GM19193 (cell line): ENCODE measurements at regions not wholly inside any gene's neighbourhood (a gene's known extent, or its start where the extent isn't known, plus 50 kb on each side); places are given as distances from the start of the nearest gene placed in this dataset.

Experiments
- POLR2A ChIP-seq: IDR thresholded peaks from 4 replicates; pipeline ENCODE4 v1.6.1; 2011; ENCODE audit not compliant: insufficient read depth, insufficient read length; ENCODE audit errors: extremely low read depth

DNA sequence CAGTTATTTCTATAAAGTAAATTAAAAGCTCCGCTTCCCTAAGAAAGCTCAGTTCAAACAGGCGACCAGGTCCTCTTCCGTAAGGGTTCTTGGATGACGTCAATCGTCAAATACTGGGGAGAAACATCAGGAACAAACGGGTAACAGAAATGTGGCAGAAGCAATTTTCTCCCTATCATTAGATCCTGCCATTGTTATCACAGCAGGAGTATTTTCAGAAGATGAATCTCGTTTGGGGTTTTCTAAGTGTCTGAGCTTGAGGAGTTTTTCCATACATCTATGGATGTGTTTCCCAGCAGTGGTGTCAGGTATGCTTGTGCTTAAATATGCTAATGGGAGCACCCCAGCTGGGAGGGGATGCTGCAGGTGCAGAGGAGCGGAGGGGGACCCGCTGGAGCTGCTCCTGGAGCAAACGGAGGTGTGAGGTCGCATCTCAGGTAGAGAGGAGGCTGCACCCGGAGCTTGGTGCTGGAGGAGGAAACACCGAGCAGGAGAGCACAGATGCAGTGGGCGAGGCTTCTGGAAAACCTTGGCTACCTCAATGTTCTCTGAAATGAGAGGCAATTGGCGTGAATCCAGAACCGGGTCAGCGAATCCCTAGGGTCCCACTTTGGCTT lies 795.5 kb downstream of the AACS start:
- TF ChIP-seq POLR2A, result no peak

DNA sequence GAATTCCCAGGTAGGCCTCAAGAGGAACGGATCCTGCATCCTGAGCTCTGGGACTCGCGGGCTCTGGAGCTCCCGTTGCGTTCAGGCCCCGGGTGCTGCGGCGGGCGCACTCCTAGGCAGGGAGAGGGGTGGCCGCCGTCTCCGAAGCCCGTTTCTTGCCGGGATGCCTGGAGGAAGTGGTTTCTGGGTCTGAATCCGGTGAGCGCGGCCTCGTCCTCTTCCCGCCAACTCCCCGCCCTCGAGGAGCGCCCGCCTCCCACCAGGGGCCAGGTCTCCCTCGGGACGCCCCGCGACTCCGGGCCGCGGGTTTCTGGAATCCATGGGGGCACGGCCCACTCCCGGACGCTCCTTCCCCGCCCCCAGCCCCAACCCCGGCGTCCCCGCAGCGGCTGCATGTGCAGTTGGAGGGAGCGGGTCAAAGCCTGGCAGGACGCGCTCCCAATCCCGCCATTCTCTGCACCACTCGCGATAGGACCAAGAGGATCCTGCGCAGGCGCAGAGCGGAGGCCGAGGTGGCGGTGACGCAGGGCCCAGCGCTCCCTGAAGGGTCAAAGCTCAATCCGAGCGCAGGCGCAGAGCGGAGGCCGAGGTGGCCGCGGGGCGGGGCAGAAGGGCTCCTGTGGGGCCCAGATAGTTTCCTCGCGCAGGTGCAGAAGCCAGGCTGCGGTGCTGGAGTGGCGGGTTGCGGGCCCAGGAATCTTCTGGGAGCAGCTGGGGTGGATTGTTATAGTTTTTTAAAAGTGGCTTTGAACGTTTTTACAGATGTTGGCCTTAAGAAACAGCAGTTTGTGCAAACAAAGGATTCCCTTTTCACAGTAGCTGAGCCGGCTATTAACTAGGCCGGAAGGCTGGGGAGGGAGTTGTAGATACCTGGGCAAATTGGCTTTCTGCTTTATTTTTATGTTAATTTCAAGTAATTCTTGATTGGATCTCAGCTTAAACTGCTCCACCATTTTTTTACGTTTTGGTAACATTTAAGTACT lies 796.4 kb downstream of the AACS start:
- TF ChIP-seq POLR2A, result no peak

DNA sequence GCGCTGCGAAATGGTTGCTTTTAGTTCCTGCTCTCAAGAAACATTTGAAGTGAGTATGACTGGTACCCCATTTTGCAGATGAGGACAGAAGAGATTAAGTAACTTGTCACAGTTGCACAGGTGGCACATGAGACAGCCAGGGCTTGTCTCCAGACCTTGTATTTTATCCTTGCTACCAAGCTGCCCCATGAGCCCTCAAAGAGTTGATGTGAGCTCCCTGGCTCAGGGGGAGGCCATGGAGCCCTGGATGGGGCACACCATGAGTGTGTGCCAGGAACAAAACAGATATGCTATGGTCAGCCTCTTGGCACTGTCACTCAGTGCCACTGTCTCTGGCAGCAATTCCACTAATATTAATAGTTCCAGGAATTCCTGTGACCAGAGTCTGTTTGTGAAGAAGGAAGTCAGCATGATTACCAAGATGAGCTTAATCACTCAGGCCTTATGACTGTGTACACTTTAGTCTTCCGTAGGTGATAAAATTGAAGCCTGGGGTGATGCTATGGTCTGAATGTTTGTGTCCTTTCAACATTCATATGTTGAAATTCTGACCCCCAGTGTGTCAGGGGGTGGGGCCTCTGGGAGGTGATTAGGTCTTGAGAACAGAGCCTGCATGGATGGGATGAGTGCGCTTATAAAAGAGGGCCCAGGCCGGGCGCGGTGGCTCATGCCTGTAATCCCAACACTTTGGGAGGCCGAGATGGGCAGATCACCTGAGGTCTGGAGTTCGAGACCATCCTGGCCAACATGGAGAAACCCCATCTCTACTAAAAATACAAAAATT lies 806.8 kb downstream of the AACS start:
- no peak for TF ChIP-seq POLR2A

DNA sequence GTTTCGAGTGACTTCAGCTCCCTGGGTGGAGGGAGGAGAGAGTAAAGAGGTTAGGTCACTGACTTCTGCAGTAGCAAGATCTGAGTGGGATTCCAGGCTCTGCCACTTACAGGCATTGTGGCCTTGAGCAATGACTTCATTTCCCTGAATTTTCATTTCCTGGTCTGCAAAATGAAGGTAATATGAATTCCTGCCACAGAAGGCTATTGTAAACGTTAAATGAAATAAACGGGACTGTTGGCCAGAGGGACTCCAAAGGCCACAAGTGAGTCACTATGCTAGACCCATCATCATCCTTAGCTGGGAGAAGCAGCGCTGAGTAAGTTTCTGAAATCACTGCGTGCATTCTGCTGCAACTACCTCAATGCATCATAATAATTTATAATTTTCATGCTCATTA lies 807.8 kb downstream of the AACS start:
- no peak for TF ChIP-seq POLR2A

DNA sequence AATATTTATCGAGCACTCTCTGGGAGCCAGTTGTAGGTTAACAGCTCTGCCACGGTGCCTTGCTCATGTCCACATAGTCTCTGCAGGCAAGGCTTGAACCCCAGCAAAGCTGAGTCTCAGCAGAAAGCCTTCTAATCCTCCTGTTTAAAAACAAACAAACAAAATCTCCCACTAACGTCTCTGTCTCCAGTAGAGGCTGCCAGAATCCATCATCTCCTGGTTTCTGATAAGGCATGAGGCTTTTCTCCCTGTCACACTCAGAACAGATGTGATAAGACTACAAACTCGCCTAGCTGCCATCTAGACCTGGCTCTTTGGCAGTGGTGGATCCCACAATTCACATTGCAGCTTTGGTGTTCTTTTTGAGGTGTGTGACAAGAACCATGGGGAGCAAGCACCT lies 813.2 kb downstream of the AACS start:
- no peak for TF ChIP-seq POLR2A

DNA sequence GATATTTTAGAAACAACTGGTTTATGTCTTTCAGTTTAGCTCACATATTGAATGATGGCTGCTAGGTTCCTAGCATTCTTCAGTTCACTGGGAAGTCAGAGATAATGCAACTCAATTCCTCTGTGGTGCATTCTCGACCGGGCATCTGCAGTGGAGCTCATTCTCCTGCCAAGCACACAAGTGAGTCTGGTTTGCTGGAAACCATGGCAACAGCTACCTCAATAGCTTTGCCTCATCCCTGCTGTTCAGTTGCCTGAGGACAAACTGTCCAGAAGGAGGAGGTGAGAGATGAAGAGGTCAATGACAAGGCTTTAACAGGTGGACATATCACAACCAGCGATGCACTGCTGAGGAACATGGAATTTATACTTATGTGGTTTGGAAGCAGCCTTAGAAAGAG lies 816.9 kb downstream of the AACS start:
- TF ChIP-seq POLR2A, result no peak

DNA sequence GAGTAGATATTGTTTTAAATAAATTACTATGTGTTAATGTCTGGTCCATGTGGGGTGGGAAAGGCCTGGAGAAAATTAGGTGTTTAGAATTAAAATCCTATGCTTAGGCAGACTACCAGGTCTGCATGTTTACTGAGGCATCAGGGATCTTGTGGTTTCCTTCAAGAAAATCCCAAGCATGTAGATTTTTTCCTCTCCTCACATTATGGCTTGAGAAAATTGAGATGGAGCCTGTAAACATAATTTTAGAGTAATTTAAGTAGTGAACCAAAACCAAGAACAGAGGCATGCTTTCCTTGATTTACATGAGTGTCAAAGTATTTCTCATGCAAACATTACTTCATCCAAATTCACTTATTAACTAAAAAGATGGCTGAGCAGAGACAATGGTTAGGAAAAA lies 823.7 kb downstream of the AACS start:
- no peak for TF ChIP-seq POLR2A

DNA sequence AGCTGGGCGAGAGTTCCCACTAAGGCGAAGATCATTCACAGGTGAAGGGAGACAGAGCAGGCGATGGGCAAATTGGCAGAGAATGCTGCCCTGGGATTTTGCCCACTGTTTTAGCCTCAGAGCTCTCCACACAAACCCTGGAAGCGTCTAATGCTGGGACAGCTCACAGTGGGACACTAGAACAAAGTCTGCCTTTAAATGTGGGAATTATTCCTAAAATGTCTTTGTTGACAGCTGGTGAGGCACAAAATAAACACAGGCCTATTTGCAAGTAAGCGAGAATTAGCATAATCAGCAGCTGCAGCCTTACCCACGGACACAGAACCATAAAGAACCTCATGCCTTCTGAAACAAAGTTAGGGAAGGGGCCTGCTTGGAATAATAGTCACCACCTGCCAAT lies 824.5 kb downstream of the AACS start:
- TF ChIP-seq POLR2A, result no peak

DNA sequence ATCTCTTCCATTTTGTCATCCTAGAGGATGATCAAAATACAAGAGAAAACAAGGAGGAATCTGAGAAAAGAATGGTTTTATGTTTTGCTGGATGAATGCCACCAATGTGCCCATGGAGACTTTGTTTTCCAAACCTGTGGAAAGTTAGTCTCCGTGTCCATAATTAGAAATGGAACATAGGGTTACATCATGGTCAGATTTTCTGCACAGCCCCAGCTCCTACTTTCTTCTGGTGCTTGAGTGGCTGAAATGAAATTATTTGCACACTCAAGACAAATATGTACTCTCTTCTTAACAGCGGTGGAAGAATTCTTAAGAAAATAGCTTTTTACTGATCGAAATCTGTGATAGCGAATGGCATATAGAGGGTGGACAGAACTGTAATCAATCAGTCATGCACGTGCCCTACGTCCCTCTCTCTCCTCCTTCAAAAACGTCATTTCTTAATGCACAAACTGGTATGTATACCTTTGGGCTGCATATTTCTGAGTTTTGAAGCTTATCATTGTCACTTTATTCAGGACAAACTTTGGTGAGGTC lies 825.2 kb downstream of the AACS start:
- no peak for TF ChIP-seq POLR2A

DNA sequence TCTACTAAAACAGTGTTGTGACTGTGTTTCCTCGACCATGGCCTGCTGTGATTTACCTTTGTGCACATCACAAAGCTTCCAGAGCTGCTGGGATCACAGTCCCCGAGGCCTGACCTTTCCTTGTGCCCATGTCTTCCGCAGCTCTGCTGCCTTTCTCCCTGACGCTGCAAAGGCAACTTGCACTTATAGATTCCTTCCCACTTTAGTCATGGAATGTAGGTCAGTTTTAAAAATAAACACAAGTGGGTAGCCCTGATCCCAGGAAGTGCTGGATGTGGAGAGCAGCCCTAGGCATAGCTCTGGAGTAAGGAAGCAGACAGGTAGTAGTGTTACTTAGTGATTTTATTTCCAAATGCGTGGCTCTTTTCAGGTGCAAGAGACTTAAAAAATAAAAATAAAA lies 825.7 kb downstream of the AACS start:
- TF ChIP-seq POLR2A, result no peak

DNA sequence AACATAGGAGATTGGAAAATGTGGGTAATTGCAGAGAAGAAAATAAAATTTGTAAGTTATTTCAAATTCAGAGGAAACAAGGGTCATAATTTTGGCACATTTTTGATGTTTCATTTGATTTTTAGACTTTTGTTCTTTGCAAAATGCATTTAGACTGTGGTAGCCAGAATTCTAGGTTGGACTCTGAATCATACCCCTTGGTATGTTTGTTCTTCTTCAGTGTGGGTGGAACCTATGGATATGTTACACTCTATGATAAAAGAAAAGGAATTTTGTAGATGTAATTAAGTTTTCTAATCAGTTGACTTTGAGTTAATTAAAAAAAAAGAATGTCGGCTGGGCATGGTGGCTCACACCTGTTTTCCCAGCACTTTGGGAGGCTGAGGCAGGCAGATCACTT lies 827.0 kb downstream of the AACS start:
- TF ChIP-seq POLR2A, result no peak

DNA sequence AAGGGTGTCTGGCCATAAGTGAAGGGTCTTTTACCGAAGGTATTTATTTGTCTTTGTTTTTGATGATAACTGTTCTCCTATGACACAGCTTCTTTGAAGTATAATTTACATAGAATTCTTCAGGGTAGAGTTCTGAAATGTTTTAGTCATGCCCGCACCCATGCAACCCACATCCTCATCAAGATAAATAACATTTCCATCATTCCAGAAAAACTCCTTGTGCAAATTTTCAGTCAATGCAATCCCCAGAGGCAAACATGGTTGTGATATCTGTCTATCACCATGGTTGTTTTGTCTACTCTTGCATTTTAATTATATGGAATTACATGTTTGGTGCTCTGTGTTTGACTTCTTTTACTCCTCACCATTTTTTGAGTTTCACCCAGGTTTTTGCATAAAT lies 837.8 kb downstream of the AACS start:
- TF ChIP-seq POLR2A, result no peak

DNA sequence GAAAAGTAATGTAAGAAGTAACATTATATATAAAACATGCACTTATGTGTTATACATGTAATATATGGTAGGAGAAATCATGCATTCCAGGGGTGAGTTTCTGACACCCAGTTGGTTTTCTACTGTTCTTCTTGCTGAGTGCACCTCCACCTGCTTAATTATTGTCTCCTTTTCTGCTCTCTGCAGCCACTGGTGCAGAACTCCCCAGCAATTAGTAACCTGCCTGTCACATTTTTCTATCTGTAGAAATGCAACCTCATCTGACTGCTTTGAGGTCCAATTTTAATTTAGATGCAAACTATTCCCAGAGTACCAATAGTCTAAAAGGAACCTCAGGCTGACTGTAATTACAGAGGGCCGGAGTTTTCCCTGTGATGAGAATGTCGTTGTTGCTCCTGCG lies 842.1 kb downstream of the AACS start:
- no peak for TF ChIP-seq POLR2A

DNA sequence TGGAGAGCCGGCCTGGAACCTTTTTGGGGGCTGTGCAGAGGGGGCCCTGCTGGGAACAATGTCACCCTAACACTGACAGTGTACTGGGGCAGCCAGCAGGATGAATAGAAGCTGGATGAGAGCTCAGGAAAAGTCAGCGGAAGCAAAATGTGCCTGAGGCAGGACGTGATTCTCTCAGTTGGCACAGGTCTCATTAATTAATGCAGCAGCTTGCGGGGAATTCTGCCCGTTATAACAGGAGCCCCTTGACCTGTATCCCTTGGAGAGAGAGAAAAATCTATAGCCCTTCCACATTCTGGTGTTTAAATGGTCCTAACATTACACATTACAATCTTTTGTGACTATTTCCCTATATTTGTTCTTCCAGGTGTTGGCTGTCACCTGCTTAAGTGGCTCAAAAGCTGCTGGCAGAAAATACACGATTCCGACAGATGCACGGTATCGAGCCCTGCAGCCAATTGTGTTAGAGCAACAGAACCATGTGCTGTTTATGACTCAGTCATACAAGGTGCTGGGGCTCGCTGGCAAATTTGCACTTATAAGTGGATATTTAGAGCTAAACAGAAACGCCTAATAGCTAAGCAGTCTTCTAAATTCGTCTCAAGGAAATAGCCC lies 854.7 kb downstream of the AACS start:
- no peak for TF ChIP-seq POLR2A

DNA sequence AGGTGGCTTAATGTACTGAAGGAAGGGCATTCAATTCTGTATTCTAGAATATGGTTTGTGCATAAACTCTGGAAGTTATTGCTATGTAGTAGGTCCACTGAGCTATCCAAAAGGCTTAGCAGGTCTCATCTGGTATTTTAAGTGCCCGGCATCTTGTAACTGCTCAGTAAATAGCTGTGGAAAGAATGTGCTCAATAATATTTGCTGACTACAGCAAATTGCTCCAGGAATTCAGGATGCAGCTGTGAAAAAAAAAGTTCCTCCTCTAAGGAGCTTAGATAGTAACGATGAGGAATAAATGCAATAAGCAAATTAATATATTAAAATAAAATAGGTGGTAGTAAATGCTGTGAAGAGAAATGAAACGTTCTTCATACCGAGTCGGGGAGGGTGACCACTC lies 857.1 kb downstream of the AACS start:
- no peak for TF ChIP-seq POLR2A
